Body of pancreas (tissue), 4 donors: ENCODE measurements at regions not wholly inside any gene's neighbourhood (a gene's known extent, or its start where the extent isn't known, plus 50 kb on each side); places are given as distances from the start of the nearest gene placed in this dataset.

Experiments
- ATAC-seq: fragments of 150-250 bp; one replicate; pipeline ENCODE4 v1.9.1; 2016
- DNase-seq, 4 donors: peaks; one replicate each; pipeline ENCODE4 v3.0.0-alpha.2; 2019
- H3K27ac ChIP-seq, 4 donors: fragments of 200-600 bp; sonication (generic); 1 replicate in 3 of 4; 2 replicates in 1 of 4; pipeline versions ENCODE4 v1.5.1 to v1.6.1; 2016 to 2019; ENCODE audit warnings: mild to moderate bottlenecking in 1 of 4, mixed read lengths in 1 of 4, moderate library complexity in 1 of 4
- H3K27me3 ChIP-seq, 2 donors: fragments of 200-600 bp; sonication (generic); one replicate each; pipeline ENCODE4 v1.6.0; 2016; ENCODE audit warnings: mild to moderate bottlenecking in 1 of 2
- H3K36me3 ChIP-seq, 2 donors: fragments of 200-600 bp; sonication (generic); replicated peaks in 1 of 2; 2 replicates each; pipeline ENCODE4 v1.5.1; 2016; ENCODE audit warnings: low read depth in 2 of 2; ENCODE audit not compliant: insufficient read depth in 1 of 2
- H3K4me1 ChIP-seq: fragments of 200-600 bp; sonication (generic); one replicate; pipeline ENCODE4 v1.6.0; 2016
- H3K4me3 ChIP-seq, 2 donors: fragments of 200-600 bp; sonication (generic); 1 replicate in 1 of 2; 2 replicates in 1 of 2; pipeline ENCODE4 v1.5.1; 2016 to 2019
- H3K9me3 ChIP-seq, 3 donors: fragments of 200-600 bp; sonication (generic); 1 replicate in 2 of 3; 2 replicates in 1 of 3; pipeline ENCODE4 v1.5.1; 2016
- CTCF ChIP-seq, 7 experiments: fragments of 450-650 bp in 4 of 7; fragments of 200-600 bp in 3 of 7; sonication (generic) in 3 of 7; IDR thresholded peaks; one replicate each; pipeline ENCODE4 v1.5.1; 2016 to 2019; ENCODE audit warnings: antibody characterized with exemption in 7 of 7
- POLR2A ChIP-seq, 3 donors: fragments of 450-650 bp; IDR thresholded peaks; one replicate each; pipeline ENCODE4 v1.6.1; 2016; ENCODE audit warnings: antibody characterized with exemption in 3 of 3, mild to moderate bottlenecking in 2 of 3
- WGBS, 2 donors: methylation state at CpG; one replicate each; pipeline ENCODE4 v1.1.5; 2017; 5-methylcytosine and 5-hydroxymethylcytosine counted together
- intact Hi-C: fragments of 100-400 bp; cut with DNase I; formaldehyde crosslinking; loops from one replicate; pipeline ENCODE4 v1.15.1; 2023

DNA sequence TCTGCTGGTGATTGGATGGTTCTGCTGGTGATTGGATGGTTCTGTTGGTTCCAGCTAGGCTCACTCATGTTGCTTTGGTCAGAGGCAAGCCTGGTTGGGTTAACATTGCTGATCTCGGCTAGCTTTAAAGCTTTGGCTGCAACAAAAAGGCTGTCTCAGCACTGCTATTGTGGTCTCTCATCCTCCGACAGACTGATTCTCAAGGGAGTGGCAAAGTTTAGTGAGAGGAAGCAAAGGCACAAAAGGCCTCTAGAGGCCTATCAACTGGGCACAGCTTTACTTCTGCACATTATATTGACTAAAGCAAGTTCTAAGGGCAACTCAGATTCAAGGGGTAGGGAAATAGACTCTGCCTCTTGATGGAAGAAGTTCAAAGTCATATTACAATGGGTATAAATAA is 84.7 kb upstream of the LGR5 start:
- Histone ChIP-seq H3K36me3 (no peaks in the 10 kb centered on the region), H3K27me3 (no peaks in the 10 kb centered on the region), H3K4me3 (no peak overlapping the region), H3K9me3 (peaks cover 0 to 4% (median 0%) of the 10 kb centered on the region in 3 donors), H3K4me1 (no peaks in the 10 kb centered on the region), H3K27ac (no peak overlapping the region)
- ATAC-seq (no peak), DNase-seq (no peak)
- intact Hi-C loops, result no loop called here
- no peak for TF ChIP-seq CTCF (IDR thresholded peaks at IDR 0.05)
- TF ChIP-seq POLR2A (IDR thresholded peaks at IDR 0.05), result no peak
- 33 to 68% methylated on average over 2 of the region's 2 CpGs for WGBS, 2 donors

GRCh38 chr12:71353607-71354006 is 86.0 kb upstream of the LGR5 start:
- Histone ChIP-seq H3K27me3 (no peaks in the 10 kb centered on the region), H3K27ac (no peak overlapping the region), H3K4me3 (no peak overlapping the region), H3K9me3 (no peaks in the 10 kb centered on the region), H3K4me1 (no peaks in the 10 kb centered on the region), H3K36me3 (no peaks in the 10 kb centered on the region)
- WGBS, 2 donors, result 71 to 74% methylated on average over 2 of the region's 2 CpGs
- intact Hi-C loops, result no loop called here
- DNase-seq (no peak), ATAC-seq (no peak)
- TF ChIP-seq POLR2A (IDR thresholded peaks at IDR 0.05), result no peak
- no peak for TF ChIP-seq CTCF (IDR thresholded peaks at IDR 0.05)

DNA sequence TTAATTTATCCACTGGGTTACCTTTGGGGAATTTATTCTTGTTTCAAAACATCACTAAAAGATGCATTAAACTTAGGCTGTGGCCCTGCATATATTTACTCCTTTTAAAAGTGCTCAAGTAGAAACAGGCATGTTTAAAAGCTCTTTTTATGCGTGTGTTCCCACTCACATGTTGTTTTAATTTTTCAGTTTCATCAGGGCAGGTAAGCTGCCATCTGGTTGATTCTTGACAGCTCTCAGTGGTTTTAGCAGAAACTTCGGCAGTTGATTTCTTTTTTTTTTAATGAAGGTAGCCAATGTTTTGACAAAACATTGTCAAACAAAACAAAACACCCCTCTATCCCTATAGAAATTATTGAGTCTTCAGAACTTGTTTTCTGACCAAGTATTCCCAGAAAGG is 89.6 kb upstream of the LGR5 start:
- Histone ChIP-seq H3K27ac (no peak overlapping the region), H3K4me1 (no peaks in the 10 kb centered on the region), H3K27me3 (no peaks in the 10 kb centered on the region), H3K9me3 (no peaks in the 10 kb centered on the region), H3K36me3 (no peaks in the 10 kb centered on the region), H3K4me3 (no peak overlapping the region)
- TF ChIP-seq CTCF (IDR thresholded peaks at IDR 0.05), result no peak
- no peak for TF ChIP-seq POLR2A (IDR thresholded peaks at IDR 0.05)
- intact Hi-C loops, result no loop called here
- ATAC-seq (no peak), DNase-seq (no peak)
- WGBS, 2 donors, result 66 to 76% methylated on average over 2 of the region's 2 CpGs

DNA sequence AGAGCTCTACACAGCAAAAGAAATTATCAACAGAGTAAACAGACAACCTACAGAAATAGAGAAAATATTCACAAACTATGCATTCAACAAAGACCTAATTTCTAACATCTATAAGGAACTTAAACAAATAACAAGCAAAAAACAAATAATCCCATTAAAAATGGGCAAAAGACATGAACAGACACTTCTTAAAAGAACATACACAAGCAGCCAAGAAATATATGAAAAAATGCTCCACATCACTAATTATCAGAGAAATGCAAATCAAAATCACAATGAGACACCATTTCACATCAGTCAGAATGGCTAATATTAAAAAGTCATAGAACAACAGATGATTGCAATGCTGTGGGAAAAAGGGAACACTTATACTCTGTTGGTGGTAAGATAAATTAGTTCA is 100.7 kb upstream of the LGR5 start:
- no peaks in the 10 kb centered on the region for H3K4me1 ChIP-seq
- DNase-seq, result no peak
- TF ChIP-seq CTCF (IDR thresholded peaks at IDR 0.05) (no peak), POLR2A (IDR thresholded peaks at IDR 0.05) (no peak)
- no peaks in the 10 kb centered on the region for H3K27me3 ChIP-seq
- ATAC-seq, result no peak
- no peak overlapping the region for H3K4me3 ChIP-seq
- intact Hi-C loops, result no loop called here
- no peaks in the 10 kb centered on the region for H3K9me3 ChIP-seq
- H3K27ac ChIP-seq, result no peak overlapping the region
- no peaks in the 10 kb centered on the region for H3K36me3 ChIP-seq

DNA sequence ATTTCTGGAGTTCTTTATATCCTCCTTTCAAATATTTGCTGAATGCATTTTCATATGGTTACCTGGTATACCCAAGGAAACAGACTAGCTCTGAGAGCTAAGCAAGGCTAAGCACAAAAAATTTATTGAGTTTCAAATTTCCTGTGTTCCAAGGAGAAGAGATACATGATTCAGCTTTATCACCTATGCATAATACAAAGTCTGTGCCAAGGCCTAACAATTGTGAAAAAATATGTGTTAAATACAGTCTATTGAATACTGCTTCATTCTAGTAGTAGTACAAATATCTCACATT is 103.7 kb upstream of the LGR5 start:
- H3K4me3 ChIP-seq, result no peak overlapping the region
- DNase-seq, result no peak
- no peaks in the 10 kb centered on the region for H3K9me3 ChIP-seq
- H3K27ac ChIP-seq, result no peak overlapping the region
- intact Hi-C loops, result no loop called here
- H3K36me3 ChIP-seq, result no peaks in the 10 kb centered on the region
- no peaks in the 10 kb centered on the region for H3K27me3 ChIP-seq
- TF ChIP-seq POLR2A (IDR thresholded peaks at IDR 0.05) (no peak), CTCF (IDR thresholded peaks at IDR 0.05) (no peak)
- no peaks in the 10 kb centered on the region for H3K4me1 ChIP-seq
- no peak for ATAC-seq
